OCI-LY1 (cell line): ENCODE measurements at regions not wholly inside any gene's neighbourhood (a gene's known extent, or its start where the extent isn't known, plus 50 kb on each side); places are given as distances from the start of the nearest gene placed in this dataset.

Experiments used
- EZH2 ChIP-seq: fragments of 200-600 bp; sonication (generic), shearing (Covaris generic); IDR thresholded peaks from 2 replicates; pipeline ENCODE4 v1.8.0; 2017; ENCODE audit warnings: borderline replicate concordance, mixed run types, mild to moderate bottlenecking, antibody characterized with exemption, low read length, moderate library complexity, mixed read lengths
- TF ChIP-seq, protein P1 (sequence below): fragments of 200-600 bp; sonication (generic), shearing (Covaris generic); IDR thresholded peaks from 2 replicates; pipeline ENCODE4 v1.5.1; 2017; ENCODE audit warnings: mild to moderate bottlenecking, antibody characterized with exemption, low read length, moderate library complexity, mixed read lengths

DNA sequence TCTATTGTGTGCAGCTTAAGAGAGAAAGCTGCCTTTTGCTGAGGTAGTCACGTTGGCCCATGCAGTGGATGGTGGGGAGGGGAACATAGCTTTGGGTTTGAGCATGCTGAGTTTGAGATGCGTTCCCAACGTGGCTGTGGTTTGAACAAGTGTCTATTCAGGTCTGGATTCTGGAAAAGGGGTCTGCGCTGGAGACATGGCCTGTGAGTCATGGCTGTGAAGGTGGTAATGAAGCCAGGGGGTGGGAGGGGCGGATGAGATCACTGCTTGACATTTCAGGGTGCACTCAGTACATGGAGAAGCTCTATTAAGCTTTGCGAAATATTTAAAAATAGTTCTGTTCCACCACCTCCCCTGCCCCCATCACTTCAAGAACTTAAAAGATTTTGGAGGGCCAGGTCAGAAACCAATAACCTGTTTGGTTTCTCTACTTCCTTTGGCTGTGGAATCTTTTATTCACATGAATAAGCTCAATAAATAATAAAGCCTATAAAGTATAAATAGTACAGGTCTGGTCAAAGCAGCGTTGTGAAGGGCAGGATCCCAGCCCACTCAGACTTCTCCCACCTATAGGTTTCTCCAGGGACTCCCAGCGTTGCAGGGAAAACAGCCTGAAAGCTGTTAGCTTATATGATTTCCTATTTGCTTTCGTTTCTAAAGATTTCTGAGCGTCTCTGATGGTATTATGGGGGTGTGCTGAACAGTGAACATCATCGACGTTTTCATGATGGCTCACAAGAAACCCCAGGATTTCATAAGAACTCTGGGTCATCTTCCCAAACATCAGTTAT is 189.9 kb downstream of the NSG2 start:
- TF ChIP-seq, protein P1, sequence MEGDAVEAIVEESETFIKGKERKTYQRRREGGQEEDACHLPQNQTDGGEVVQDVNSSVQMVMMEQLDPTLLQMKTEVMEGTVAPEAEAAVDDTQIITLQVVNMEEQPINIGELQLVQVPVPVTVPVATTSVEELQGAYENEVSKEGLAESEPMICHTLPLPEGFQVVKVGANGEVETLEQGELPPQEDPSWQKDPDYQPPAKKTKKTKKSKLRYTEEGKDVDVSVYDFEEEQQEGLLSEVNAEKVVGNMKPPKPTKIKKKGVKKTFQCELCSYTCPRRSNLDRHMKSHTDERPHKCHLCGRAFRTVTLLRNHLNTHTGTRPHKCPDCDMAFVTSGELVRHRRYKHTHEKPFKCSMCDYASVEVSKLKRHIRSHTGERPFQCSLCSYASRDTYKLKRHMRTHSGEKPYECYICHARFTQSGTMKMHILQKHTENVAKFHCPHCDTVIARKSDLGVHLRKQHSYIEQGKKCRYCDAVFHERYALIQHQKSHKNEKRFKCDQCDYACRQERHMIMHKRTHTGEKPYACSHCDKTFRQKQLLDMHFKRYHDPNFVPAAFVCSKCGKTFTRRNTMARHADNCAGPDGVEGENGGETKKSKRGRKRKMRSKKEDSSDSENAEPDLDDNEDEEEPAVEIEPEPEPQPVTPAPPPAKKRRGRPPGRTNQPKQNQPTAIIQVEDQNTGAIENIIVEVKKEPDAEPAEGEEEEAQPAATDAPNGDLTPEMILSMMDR: no peak
- TF ChIP-seq EZH2: no peak
